Karpas-422 (cell line): ENCODE measurements at regions not wholly inside any gene's neighbourhood (a gene's known extent, or its start where the extent isn't known, plus 50 kb on each side); places are given as distances from the start of the nearest gene placed in this dataset.

Source experiments
- DNase-seq: peaks from one replicate; pipeline ENCODE4 v3.0.0-alpha.2; 2015
- H2AFZ ChIP-seq: fragments of 200-600 bp; sonication (generic); 2 replicates; pipeline ENCODE4 v1.6.1; 2014; ENCODE audit warnings: antibody characterized with exemption, low read length, mixed read lengths
- H3K27ac ChIP-seq: fragments of 200-600 bp; sonication (generic); 2 replicates; pipeline ENCODE4 v1.5.1; 2014; ENCODE audit warnings: mild to moderate bottlenecking, low read length, moderate library complexity
- H3K27me3 ChIP-seq: fragments of 200-600 bp; sonication (generic); 2 replicates; pipeline ENCODE4 v1.6.1; 2014; ENCODE audit warnings: low read length, mixed read lengths
- H3K36me3 ChIP-seq: fragments of 200-600 bp; sonication (generic); 2 replicates; pipeline ENCODE4 v1.6.1; 2014; ENCODE audit warnings: low read length, mixed read lengths; ENCODE audit not compliant: insufficient read depth
- H3K4me1 ChIP-seq: fragments of 200-600 bp; sonication (generic); 2 replicates; pipeline ENCODE4 v1.6.1; 2014; ENCODE audit warnings: mild to moderate bottlenecking, low read length, mixed read lengths
- H3K4me2 ChIP-seq: fragments of 200-600 bp; sonication (generic); 2 replicates; pipeline ENCODE4 v1.6.1; 2014; ENCODE audit warnings: low read length, low read depth, mild to moderate bottlenecking; ENCODE audit not compliant: poor library complexity, severe bottlenecking
- H3K4me3 ChIP-seq: fragments of 200-600 bp; sonication (generic); 2 replicates; pipeline ENCODE4 v1.5.1; 2014; ENCODE audit warnings: mild to moderate bottlenecking, antibody characterized with exemption, low read length, mixed read lengths
- H3K79me2 ChIP-seq: fragments of 200-600 bp; sonication (generic); 2 replicates; pipeline ENCODE4 v1.6.1; 2014; ENCODE audit warnings: mild to moderate bottlenecking, low read length, mixed read lengths
- H3K9ac ChIP-seq: fragments of 200-600 bp; sonication (generic); 2 replicates; pipeline ENCODE4 v1.6.0; 2014; ENCODE audit warnings: low read length
- H3K9me2 ChIP-seq: fragments of 200-600 bp; sonication (generic), shearing (Covaris generic); replicated peaks from 2 replicates; pipeline ENCODE4 v1.6.0; 2014; ENCODE audit warnings: mild to moderate bottlenecking, low read length, moderate library complexity; ENCODE audit not compliant: insufficient read depth
- H3K9me3 ChIP-seq: fragments of 300-700, 200-600 bp; sonication (generic); 2 replicates; pipeline ENCODE4 v1.6.1; 2014; ENCODE audit warnings: low read length, mixed read lengths
- H4K20me1 ChIP-seq: fragments of 200-600 bp; sonication (generic); 2 replicates; pipeline ENCODE4 v1.6.1; 2014; ENCODE audit warnings: mild to moderate bottlenecking, antibody characterized with exemption, low read length, low read depth; ENCODE audit not compliant: insufficient read depth

DNA sequence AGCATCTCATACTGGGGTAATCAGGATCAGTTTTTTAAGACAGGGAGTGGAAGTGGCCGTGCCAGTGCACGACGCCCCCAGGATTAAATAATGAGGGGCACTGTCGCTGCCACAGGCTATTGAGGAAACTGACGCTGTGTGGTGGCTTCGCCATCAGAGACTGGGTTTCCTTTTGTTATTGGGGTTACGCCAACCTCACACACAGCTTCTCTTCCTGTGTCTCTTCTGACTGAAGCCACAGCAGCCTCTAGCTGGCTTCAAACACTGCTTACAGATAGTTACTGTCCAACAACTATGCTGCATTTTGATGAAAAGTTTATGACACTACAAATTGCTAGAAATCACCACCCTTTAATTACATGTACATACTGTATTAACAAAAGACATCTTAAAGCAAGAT, 521.9 kb upstream of the SALL3 start:
- H3K4me2 ChIP-seq = no peak overlapping the region
- H3K36me3 ChIP-seq = no peaks in the 10 kb centered on the region
- H4K20me1 ChIP-seq = no peaks in the 10 kb centered on the region
- no peaks in the 10 kb centered on the region for H3K9me2 ChIP-seq
- H2AFZ ChIP-seq = no peak overlapping the region
- no peaks in the 10 kb centered on the region for H3K79me2 ChIP-seq
- no peak overlapping the region for H3K27ac ChIP-seq
- no peaks in the 10 kb centered on the region for H3K9me3 ChIP-seq
- 0 out of 2 replicates have a peak, but pooled peaks cover 3% of the 10 kb centered on the region for H3K27me3 ChIP-seq
- H3K4me1 ChIP-seq = no peaks in the 10 kb centered on the region
- H3K4me3 ChIP-seq = no peak overlapping the region
- DNase-seq = no peak
- no peak overlapping the region for H3K9ac ChIP-seq

DNA sequence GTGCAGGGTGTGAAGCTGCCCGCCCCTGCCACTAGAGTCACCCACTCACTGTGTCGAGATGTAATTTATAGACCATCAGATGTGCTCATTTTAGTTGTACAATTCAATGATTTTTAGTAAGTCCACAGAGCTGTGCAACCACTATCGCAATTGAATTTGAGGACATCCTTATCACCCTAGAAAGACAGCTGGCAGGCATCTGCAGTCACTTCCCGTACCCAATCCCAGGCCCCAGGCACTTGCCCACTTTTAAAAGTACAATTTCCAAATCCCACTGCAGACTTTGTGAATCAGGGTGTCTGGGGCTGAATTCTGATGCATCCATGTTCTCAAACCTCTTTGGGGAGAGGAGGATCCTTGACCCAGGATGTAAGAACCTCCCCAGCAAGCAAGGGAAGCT, 521.3 kb upstream of the SALL3 start:
- H3K4me2 ChIP-seq = no peak overlapping the region
- no peak overlapping the region for H3K9ac ChIP-seq
- H3K4me3 ChIP-seq = no peak overlapping the region
- H3K9me2 ChIP-seq = no peaks in the 10 kb centered on the region
- H3K27me3 ChIP-seq = 0 out of 2 replicates have a peak, but pooled peaks cover 3% of the 10 kb centered on the region
- H4K20me1 ChIP-seq = no peaks in the 10 kb centered on the region
- DNase-seq = no peak
- H3K79me2 ChIP-seq = no peaks in the 10 kb centered on the region
- no peaks in the 10 kb centered on the region for H3K4me1 ChIP-seq
- no peak overlapping the region for H2AFZ ChIP-seq
- H3K9me3 ChIP-seq = no peaks in the 10 kb centered on the region
- H3K36me3 ChIP-seq = no peaks in the 10 kb centered on the region
- H3K27ac ChIP-seq = no peak overlapping the region

- no peaks in the 10 kb centered on the region for H3K36me3 ChIP-seq
- no peak overlapping the region for H3K4me2 ChIP-seq
- no peaks in the 10 kb centered on the region for H3K9me2 ChIP-seq
- H3K4me3 ChIP-seq = no peak overlapping the region
- no peaks in the 10 kb centered on the region for H3K9me3 ChIP-seq
- no peaks in the 10 kb centered on the region for H3K79me2 ChIP-seq
- H3K9ac ChIP-seq = no peak overlapping the region
- H3K4me1 ChIP-seq = no peaks in the 10 kb centered on the region
- H2AFZ ChIP-seq = no peak overlapping the region
- H3K27ac ChIP-seq = no peak overlapping the region
- 0 out of 2 replicates have a peak, but pooled peaks cover 3% of the 10 kb centered on the region for H3K27me3 ChIP-seq
- H4K20me1 ChIP-seq = no peaks in the 10 kb centered on the region
- no peak for DNase-seq
Measured at GRCh38 chr18:78459668-78460067, 520.0 kb upstream of the SALL3 start.

DNA sequence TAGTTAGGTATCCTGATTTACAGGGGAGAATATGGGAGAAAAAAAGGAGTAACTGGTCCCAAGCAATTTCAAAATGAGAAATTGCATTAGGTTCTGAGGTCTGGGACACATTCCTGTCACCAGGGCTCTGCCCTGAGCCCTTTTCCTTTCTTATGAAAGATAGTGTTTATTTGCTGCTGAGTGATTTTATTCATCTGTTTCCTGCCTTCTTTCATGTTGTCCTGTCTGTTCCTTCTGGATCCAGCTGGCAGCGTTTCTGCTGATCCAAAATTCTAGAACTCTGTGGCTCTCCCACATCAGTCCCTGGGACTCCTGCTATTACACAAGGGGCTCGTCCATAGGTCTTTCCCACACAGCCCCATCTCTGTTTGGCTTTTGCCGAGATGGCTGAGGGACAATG, 519.1 kb upstream of the SALL3 start:
- Histone ChIP-seq H3K4me3 (no peak overlapping the region), H3K4me2 (no peak overlapping the region), H3K27me3 (0 out of 2 replicates have a peak, but pooled peaks cover 3% of the 10 kb centered on the region), H3K27ac (no peak overlapping the region), H3K4me1 (no peaks in the 10 kb centered on the region), H2AFZ (no peak overlapping the region), H4K20me1 (no peaks in the 10 kb centered on the region), H3K9me2 (no peaks in the 10 kb centered on the region), H3K36me3 (no peaks in the 10 kb centered on the region), H3K79me2 (no peaks in the 10 kb centered on the region), H3K9ac (no peak overlapping the region), H3K9me3 (no peaks in the 10 kb centered on the region; the same call in 1 of the 2 replicates)
- DNase-seq = no peak

DNA sequence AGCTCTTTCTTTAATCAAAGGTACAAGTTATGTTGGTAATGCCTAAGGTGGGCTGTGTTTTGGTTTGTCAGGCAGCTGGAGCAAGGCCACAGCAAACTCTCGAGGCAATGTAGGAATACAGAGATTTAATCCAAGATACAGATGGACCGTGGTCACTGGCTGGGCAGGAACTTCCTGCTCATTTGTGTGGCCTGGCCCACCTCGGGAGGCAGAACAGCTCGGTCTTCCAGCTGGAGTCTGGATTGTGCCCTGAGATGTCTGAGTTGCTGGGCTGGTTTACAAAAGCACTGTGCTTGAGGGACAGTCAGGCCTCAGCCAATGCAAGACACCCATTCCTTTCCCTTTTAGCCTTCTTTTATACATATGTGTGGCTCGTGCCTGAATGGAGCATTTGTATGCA, 506.1 kb upstream of the SALL3 start:
- Histone ChIP-seq H3K27me3 (no peaks in the 10 kb centered on the region), H3K4me2 (no peak overlapping the region), H3K9ac (no peak overlapping the region), H3K27ac (no peak overlapping the region), H3K9me3 (no peaks in the 10 kb centered on the region), H3K79me2 (no peaks in the 10 kb centered on the region), H3K36me3 (no peaks in the 10 kb centered on the region), H3K4me3 (no peak overlapping the region), H3K4me1 (no peaks in the 10 kb centered on the region), H2AFZ (no peak overlapping the region), H3K9me2 (no peaks in the 10 kb centered on the region; the same call in 1 of the 2 replicates), H4K20me1 (no peaks in the 10 kb centered on the region)
- DNase-seq = no peak

DNA sequence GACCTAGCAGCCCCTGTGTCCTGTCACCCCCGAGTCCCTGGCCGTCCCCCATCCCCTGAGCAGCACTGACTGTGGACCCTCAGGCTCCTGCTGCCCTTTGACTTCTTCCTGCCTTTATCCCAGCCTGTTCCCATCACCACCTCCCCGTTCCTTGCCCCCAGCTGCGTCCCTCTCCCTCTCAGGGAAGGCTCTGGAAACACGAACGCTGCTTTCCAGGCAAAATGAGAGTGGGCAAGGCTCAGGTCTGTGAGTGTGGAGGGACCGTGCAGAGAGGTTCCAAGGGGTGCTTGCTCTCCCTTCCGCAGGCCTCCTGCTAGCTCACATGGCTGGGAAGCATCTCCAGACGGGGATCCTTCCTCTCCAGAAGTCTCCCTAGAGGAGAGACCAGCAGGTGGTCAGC, 501.8 kb upstream of the SALL3 start:
- Histone ChIP-seq H3K4me2 (no peak overlapping the region), H3K27me3 (no peaks in the 10 kb centered on the region), H3K36me3 (no peaks in the 10 kb centered on the region), H3K79me2 (no peaks in the 10 kb centered on the region), H3K9ac (no peak overlapping the region), H3K4me3 (no peak overlapping the region), H2AFZ (no peak overlapping the region), H4K20me1 (no peaks in the 10 kb centered on the region), H3K27ac (no peak overlapping the region), H3K4me1 (no peaks in the 10 kb centered on the region), H3K9me2 (no peaks in the 10 kb centered on the region), H3K9me3 (no peaks in the 10 kb centered on the region)
- no peak for DNase-seq

DNA sequence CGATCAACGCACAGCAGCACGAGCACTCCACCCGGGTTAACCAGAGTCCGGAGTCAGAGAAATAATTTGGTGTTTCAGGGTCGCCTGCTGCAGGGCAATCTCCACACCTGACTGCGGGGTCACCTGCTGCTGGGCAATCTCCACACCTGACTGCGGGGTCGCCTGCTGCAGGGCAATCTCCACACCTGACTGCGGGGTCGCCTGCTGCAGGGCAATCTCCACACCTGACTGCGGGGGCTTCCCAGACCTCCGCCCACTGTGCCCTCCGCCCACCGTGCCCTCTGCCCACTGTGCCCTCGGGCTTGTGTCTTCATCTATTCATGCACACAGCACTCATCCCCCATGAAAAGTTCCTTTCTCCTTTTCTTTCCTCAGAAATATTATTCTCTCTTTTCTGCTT, 500.2 kb upstream of the SALL3 start:
- no peak overlapping the region for H3K27ac ChIP-seq
- H3K27me3 ChIP-seq = no peaks in the 10 kb centered on the region
- no peaks in the 10 kb centered on the region for H3K79me2 ChIP-seq
- no peak overlapping the region for H3K4me3 ChIP-seq
- no peaks in the 10 kb centered on the region for H3K9me3 ChIP-seq
- no peaks in the 10 kb centered on the region for H3K36me3 ChIP-seq
- no peak for DNase-seq
- no peaks in the 10 kb centered on the region for H4K20me1 ChIP-seq
- no peak overlapping the region for H2AFZ ChIP-seq
- H3K4me2 ChIP-seq = no peak overlapping the region
- no peak overlapping the region for H3K9ac ChIP-seq
- no peaks in the 10 kb centered on the region for H3K4me1 ChIP-seq
- no peaks in the 10 kb centered on the region for H3K9me2 ChIP-seq

GRCh38 chr18:78480262-78481054, 499.2 kb upstream of the SALL3 start:
- H3K4me1 ChIP-seq = no peaks in the 10 kb centered on the region
- no peaks in the 10 kb centered on the region for H3K9me3 ChIP-seq
- no peaks in the 10 kb centered on the region for H4K20me1 ChIP-seq
- no peak for DNase-seq
- H3K36me3 ChIP-seq = no peaks in the 10 kb centered on the region
- no peak overlapping the region for H2AFZ ChIP-seq
- H3K9me2 ChIP-seq = no peaks in the 10 kb centered on the region
- no peaks in the 10 kb centered on the region for H3K79me2 ChIP-seq
- no peak overlapping the region for H3K4me3 ChIP-seq
- H3K9ac ChIP-seq = no peak overlapping the region
- no peak overlapping the region for H3K27ac ChIP-seq
- H3K27me3 ChIP-seq = no peaks in the 10 kb centered on the region
- H3K4me2 ChIP-seq = no peak overlapping the region
